Astrocyte of the hippocampus (primary cell): ENCODE measurements at regions not wholly inside any gene's neighbourhood (a gene's known extent, or its start where the extent isn't known, plus 50 kb on each side); places are given as distances from the start of the nearest gene placed in this dataset.
"Not testable (repeated sequence)": the region's sequence is repeated elsewhere in the genome, so short reads cannot be mapped to it uniquely, and the experiment has no call there.

Experiments used
- DNase-seq: peaks from one replicate; pipeline ENCODE4 v3.0.0; 2011; ENCODE audit warnings: low read depth, low spot score

DNA sequence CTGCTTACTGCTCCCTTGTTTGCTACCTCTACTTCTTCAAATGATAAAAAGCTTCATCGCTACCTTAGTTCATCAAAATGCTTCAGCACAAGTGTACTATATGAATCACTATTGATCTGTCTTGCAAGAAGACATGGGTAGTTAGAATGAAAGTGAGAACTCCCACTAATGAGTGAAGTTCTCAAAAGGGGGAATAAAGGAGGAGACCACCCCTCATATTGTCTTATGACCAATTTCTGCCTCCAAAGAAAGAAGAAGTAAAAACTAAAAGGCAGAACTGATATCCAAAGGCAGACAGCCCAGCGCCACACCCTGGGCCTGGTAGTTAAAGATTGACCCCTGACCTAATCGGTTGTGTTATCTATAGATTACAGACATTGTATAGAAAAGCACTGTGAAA, 63.4 kb upstream of the RAP1B start:
- DNase-seq, result not testable (repeated sequence)

DNA sequence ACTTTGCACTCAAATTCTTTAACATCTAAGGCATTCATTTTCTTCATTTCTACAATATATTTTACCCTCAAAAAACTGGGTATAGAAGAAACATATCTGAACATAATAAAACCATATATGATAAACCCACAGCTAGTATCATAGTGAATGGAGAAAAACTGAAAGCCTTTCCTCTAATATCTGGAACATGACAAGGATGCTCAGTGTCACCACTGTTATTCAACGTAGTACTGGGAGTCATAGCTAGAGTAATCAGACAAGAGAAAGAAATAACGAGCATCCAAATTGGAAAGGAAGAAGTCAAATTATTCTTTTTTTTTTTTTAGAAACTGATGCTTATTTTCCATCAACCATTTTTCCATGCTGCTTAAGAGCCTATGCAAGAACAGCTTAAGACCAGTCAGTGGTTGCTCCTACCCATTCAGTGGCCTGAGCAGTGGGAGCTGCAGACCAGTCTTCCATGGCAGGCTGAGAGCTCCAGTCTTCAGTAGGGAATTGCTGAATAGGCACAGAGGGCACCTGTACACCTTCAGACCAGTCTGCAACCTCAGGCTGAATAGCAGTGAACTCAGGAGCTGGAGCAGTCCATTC, 58.0 kb upstream of the RAP1B start:
- not testable (repeated sequence) for DNase-seq

DNA sequence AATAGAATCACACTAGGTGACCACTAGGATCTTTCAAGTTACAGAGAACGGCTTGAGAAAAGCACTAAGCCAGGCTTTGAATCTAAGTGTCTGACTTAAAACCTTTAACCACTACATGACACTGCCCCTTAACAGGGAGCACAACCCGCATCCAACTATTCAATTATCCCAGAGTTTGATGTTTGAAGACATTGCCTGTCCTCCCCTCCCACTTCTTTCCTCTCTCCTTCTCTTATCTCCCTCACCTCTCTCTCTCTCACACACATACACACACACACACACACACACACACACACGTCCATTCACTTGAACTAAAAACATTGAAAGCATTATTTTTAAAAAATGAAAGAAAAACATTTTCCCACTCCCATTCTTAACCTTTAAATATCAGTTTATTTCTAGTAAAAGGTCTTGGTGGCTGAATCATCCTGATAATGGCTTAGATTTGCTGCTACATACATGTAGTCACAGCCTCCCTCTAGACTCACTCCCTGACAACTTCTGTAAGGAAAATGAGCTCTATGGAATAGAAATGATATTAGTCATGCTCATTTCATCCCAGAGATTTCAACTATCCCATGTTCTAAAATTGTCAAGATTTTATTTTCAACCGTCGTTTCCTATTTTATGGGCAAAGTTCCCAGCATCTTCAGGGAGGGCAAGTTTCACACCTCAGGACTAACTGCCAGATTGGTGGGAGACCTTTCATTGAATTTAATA, 53.5 kb upstream of the RAP1B start:
- DNase-seq, result peak; percentile 69

DNA sequence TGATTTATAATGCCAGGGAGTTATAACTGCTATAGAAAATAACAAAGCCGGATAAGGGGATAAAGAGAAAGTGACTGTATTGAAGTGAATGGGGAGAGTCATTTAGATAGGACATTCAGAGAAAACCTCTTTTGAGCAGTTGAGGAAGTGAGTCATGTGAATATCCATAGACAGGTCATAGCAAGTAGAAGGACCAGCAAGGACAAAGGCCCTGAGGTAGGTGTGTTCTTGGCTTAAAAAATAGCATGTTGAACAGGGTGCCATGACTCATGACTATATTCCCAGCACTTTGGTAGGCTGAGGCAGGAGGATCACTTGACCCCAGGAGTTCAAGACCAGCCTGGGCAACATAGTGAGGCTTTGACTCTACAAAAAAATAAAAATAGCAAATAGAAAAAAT, 51.5 kb upstream of the RAP1B start:
- DNase-seq, result no peak

DNA sequence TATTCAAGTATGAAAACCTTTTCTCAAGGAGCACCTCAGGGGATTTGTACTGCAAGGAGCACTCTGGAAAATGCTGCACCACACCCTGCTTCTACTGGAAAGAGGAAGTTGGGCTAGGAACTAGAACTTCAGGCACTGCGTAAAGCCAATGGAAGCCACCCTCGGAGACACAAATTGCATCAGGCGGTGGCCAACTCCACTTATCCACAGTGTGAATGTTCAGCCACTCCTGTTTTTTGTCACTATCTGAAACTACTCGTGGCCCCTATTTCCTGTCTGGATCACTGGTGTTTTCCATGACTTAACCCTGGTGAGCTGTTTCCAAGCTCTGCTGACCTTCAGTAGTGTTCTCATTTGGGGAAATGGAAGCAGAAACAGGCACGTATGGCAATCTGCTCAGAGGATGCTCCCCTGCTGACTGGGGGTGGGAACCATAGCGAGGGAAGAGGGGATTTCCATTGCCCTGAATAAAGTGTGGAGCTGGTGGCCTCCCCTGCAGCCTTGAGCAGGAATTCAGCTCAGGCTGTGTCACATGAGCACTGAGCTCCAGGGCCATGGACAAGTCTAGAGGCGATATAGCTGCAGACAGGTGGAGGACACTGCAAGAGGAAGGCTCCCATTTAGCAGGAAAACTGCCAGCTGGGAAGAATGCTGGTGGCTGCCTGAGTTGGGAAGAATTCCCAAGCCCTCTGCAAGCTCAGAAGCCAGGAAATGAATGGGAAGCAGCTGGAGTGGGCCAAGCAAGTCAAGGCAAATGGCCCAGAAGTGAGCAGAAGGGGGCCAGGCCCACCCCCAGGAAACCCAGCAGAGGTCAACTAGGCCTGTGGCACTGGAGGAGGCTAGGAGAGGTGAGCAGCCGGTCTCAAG, 50.5 kb upstream of the RAP1B start:
- no peak for DNase-seq

DNA sequence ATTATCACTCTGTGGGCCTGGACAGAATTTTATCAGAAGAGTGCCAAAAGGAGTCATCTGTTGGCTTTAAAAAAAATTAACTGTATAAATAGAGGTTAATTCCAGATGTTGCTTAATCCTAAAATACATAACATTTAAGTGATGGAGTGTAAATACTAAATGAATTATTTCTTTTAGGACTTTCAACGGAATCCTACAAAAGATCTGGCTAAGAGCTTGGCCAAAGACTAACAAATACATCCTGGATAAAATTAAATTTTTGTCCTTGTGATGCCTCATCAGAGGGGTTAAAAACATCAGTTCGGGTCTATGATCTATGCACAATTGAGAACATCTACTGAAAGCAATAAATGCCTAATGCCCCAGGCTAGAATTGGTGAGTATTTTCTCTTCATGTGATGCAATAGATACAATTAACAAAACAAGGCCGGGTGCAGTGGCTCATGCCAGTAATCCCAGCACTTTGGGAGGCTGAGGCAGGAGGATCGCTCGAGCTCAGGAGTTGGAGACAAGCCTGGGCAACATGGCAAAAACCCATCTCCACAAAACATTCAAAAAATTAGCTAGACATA, 49.8 kb upstream of the RAP1B start:
- no peak for DNase-seq
